ENCODE measurements at regions not wholly inside any gene's neighbourhood (a gene's known extent, or its start where the extent isn't known, plus 50 kb on each side); places are given as distances from the start of the nearest gene placed in this dataset.
"Not testable (repeated sequence)": the region's sequence is repeated elsewhere in the genome, so short reads cannot be mapped to it uniquely, and the experiment has no call there.

- WGBS (ENCODE audit: insufficient coverage), result no CpG with 5 or more reads among the region's 2 CpGs
- ATAC-seq (replicated peaks in 1 of 4), result no peak
- Mint-ChIP-seq H3K4me3 (no peak overlapping the region), H3K9me3 (peaks cover 4 to 26% (median 15%) of the 10 kb centered on the region in 3 donors), H3K27me3 (no peaks in the 10 kb centered on the region), H3K36me3 (no peaks in the 10 kb centered on the region), H3K27ac (no peak overlapping the region), H3K4me1 (no peaks in the 10 kb centered on the region)
- H3K36me3 ChIP-seq (ENCODE audit: control insufficient read depth in 2 of 2, extremely low read depth in 1 of 2, insufficient read depth in 1 of 2, low read length in 1 of 2), result no peaks in the 10 kb centered on the region
- DNase-seq, result no peak
- CTCF ChIA-PET, result no interaction called here
- no peak overlapping the region for H3K4me3 ChIP-seq (ENCODE audit: control insufficient read depth in 1 of 2, extremely low read depth in 1 of 2, low read length in 1 of 2)
- no peaks in the 10 kb centered on the region for H3K4me1 ChIP-seq (ENCODE audit: control insufficient read depth in 1 of 2, extremely low read depth in 1 of 2, insufficient read depth in 2 of 2, low read length in 2 of 2)
- H3K27ac ChIP-seq (ENCODE audit: low read length), result no peak overlapping the region
- no peaks in the 10 kb centered on the region for H3K9me3 ChIP-seq
- H3K27me3 ChIP-seq (replicated peaks in 1 of 2; ENCODE audit: control insufficient read depth in 2 of 2, extremely low read depth in 1 of 2, insufficient read depth in 2 of 2, low read length in 1 of 2), result no peaks in the 10 kb centered on the region
- POLR2A ChIA-PET, result no interaction called here
Observed at GRCh38 chr12:38516418-38516817, 199.8 kb downstream of the ALG10B start.

- CTCF ChIA-PET, result no interaction called here
Observed at GRCh38 chr12:38523920-38524319, 207.3 kb downstream of the ALG10B start.

GRCh38 chr12:38527631-38528030 lies 211.1 kb downstream of the ALG10B start:
- Histone ChIP-seq H3K36me3 (ENCODE audit: control insufficient read depth in 2 of 2, extremely low read depth in 1 of 2, insufficient read depth in 1 of 2, low read length in 1 of 2) (no peaks in the 10 kb centered on the region), H3K27ac (ENCODE audit: low read length) (no peak overlapping the region), H3K4me3 (ENCODE audit: control insufficient read depth in 1 of 2, extremely low read depth in 1 of 2, low read length in 1 of 2) (no peak overlapping the region), H3K27me3 (replicated peaks in 1 of 2; ENCODE audit: control insufficient read depth in 2 of 2, extremely low read depth in 1 of 2, insufficient read depth in 2 of 2, low read length in 1 of 2) (no peaks in the 10 kb centered on the region), H3K4me1 (ENCODE audit: control insufficient read depth in 1 of 2, extremely low read depth in 1 of 2, insufficient read depth in 2 of 2, low read length in 2 of 2) (no peaks in the 10 kb centered on the region), H3K9me3 (peaks cover 2% of the 10 kb centered on the region)
- Mint-ChIP-seq H3K36me3 (no peaks in the 10 kb centered on the region), H3K4me3 (no peak overlapping the region), H3K4me1 (no peaks in the 10 kb centered on the region), H3K9me3 (peaks cover 2 to 10% (median 7%) of the 10 kb centered on the region in 3 donors), H3K27ac (no peak overlapping the region), H3K27me3 (no peaks in the 10 kb centered on the region)
- ChIA-PET POLR2A (no interaction called here), CTCF (no interaction called here)
- DNase-seq (no peak), ATAC-seq (replicated peaks in 1 of 4) (no peak)
- WGBS (ENCODE audit: insufficient coverage), result no CpG with 5 or more reads among the region's 4 CpGs

More at GRCh38 chr12:38523920-38524319, 207.3 kb downstream of the ALG10B start:
- Histone ChIP-seq H3K9me3 (no peaks in the 10 kb centered on the region), H3K36me3 (ENCODE audit: control insufficient read depth in 2 of 2, extremely low read depth in 1 of 2, insufficient read depth in 1 of 2, low read length in 1 of 2) (no peaks in the 10 kb centered on the region), H3K27me3 (replicated peaks in 1 of 2; ENCODE audit: control insufficient read depth in 2 of 2, extremely low read depth in 1 of 2, insufficient read depth in 2 of 2, low read length in 1 of 2) (no peaks in the 10 kb centered on the region), H3K4me3 (ENCODE audit: control insufficient read depth in 1 of 2, extremely low read depth in 1 of 2, low read length in 1 of 2) (no peak overlapping the region), H3K4me1 (ENCODE audit: control insufficient read depth in 1 of 2, extremely low read depth in 1 of 2, insufficient read depth in 2 of 2, low read length in 2 of 2) (no peaks in the 10 kb centered on the region), H3K27ac (ENCODE audit: low read length) (no peak overlapping the region)
- H3K4me1 Mint-ChIP-seq, result no peaks in the 10 kb centered on the region
- no peak overlapping the region for H3K4me3 Mint-ChIP-seq
- H3K27me3 Mint-ChIP-seq, result no peaks in the 10 kb centered on the region
- peaks cover 6 to 13% (median 10%) of the 10 kb centered on the region in 3 donors for H3K9me3 Mint-ChIP-seq
- DNase-seq (no peak), ATAC-seq (replicated peaks in 1 of 4) (no peak)
- no peaks in the 10 kb centered on the region for H3K36me3 Mint-ChIP-seq
- POLR2A ChIA-PET, result no interaction called here
- H3K27ac Mint-ChIP-seq, result no peak overlapping the region

- ChIA-PET POLR2A (no interaction called here), CTCF (no interaction called here)
- H3K36me3 ChIP-seq (ENCODE audit: control insufficient read depth in 2 of 2, extremely low read depth in 1 of 2, insufficient read depth in 1 of 2, low read length in 1 of 2), result no peaks in the 10 kb centered on the region
- DNase-seq (no peak), ATAC-seq (replicated peaks in 1 of 4) (no peak)
- 100% methylated on average over 1 of the region's 1 CpG for WGBS (ENCODE audit: insufficient coverage)
- H3K4me3 Mint-ChIP-seq, result no peak overlapping the region
- H3K4me1 ChIP-seq (ENCODE audit: control insufficient read depth in 1 of 2, extremely low read depth in 1 of 2, insufficient read depth in 2 of 2, low read length in 2 of 2), result no peaks in the 10 kb centered on the region
- no peak overlapping the region for H3K4me3 ChIP-seq (ENCODE audit: control insufficient read depth in 1 of 2, extremely low read depth in 1 of 2, low read length in 1 of 2)
- H3K9me3 Mint-ChIP-seq, result peaks cover 2 to 10% (median 7%) of the 10 kb centered on the region in 3 donors
- no peaks in the 10 kb centered on the region for H3K27me3 Mint-ChIP-seq
- H3K9me3 ChIP-seq, result peaks cover 2% of the 10 kb centered on the region
- no peak overlapping the region for H3K27ac ChIP-seq (ENCODE audit: low read length)
- H3K27me3 ChIP-seq (replicated peaks in 1 of 2; ENCODE audit: control insufficient read depth in 2 of 2, extremely low read depth in 1 of 2, insufficient read depth in 2 of 2, low read length in 1 of 2), result no peaks in the 10 kb centered on the region
- H3K4me1 Mint-ChIP-seq, result no peaks in the 10 kb centered on the region
- H3K36me3 Mint-ChIP-seq, result no peaks in the 10 kb centered on the region
- H3K27ac Mint-ChIP-seq, result no peak overlapping the region
Observed at GRCh38 chr12:38528527-38528926, 212.0 kb downstream of the ALG10B start.

GRCh38 chr12:38529281-38529680 lies 212.7 kb downstream of the ALG10B start:
- H3K4me1 ChIP-seq (ENCODE audit: control insufficient read depth in 1 of 2, extremely low read depth in 1 of 2, insufficient read depth in 2 of 2, low read length in 2 of 2); H3K4me3 ChIP-seq (ENCODE audit: control insufficient read depth in 1 of 2, extremely low read depth in 1 of 2, low read length in 1 of 2); H3K27ac ChIP-seq (ENCODE audit: low read length); POLR2A ChIA-PET; H3K27me3 Mint-ChIP-seq; CTCF ChIA-PET; H3K27me3 ChIP-seq (replicated peaks in 1 of 2; ENCODE audit: control insufficient read depth in 2 of 2, extremely low read depth in 1 of 2, insufficient read depth in 2 of 2, low read length in 1 of 2); H3K36me3 Mint-ChIP-seq; H3K27ac Mint-ChIP-seq; H3K4me1 Mint-ChIP-seq; H3K36me3 ChIP-seq (ENCODE audit: control insufficient read depth in 2 of 2, extremely low read depth in 1 of 2, insufficient read depth in 1 of 2, low read length in 1 of 2); H3K4me3 Mint-ChIP-seq; ATAC-seq (replicated peaks in 1 of 4); H3K9me3 ChIP-seq; DNase-seq: not testable (repeated sequence)
- peaks cover 5 to 18% (median 10%) of the 10 kb centered on the region in 3 donors for H3K9me3 Mint-ChIP-seq
- WGBS (ENCODE audit: insufficient coverage), result no CpG with 5 or more reads among the region's 3 CpGs

- H3K4me1 Mint-ChIP-seq, result no peaks in the 10 kb centered on the region
Observed at GRCh38 chr12:38538319-38538718, 221.7 kb downstream of the ALG10B start.

GRCh38 chr12:38540156-38540555 lies 223.6 kb downstream of the ALG10B start:
- Histone ChIP-seq H3K27me3 (replicated peaks in 1 of 2; ENCODE audit: control insufficient read depth in 2 of 2, extremely low read depth in 1 of 2, insufficient read depth in 2 of 2, low read length in 1 of 2) (no peaks in the 10 kb centered on the region), H3K4me3 (ENCODE audit: control insufficient read depth in 1 of 2, extremely low read depth in 1 of 2, low read length in 1 of 2) (no peak overlapping the region), H3K36me3 (ENCODE audit: control insufficient read depth in 2 of 2, extremely low read depth in 1 of 2, insufficient read depth in 1 of 2, low read length in 1 of 2) (no peaks in the 10 kb centered on the region), H3K27ac (ENCODE audit: low read length) (no peak overlapping the region), H3K9me3 (no peaks in the 10 kb centered on the region), H3K4me1 (ENCODE audit: control insufficient read depth in 1 of 2, extremely low read depth in 1 of 2, insufficient read depth in 2 of 2, low read length in 2 of 2) (no peaks in the 10 kb centered on the region)
- DNase-seq, result no peak
- H3K4me1 Mint-ChIP-seq, result no peaks in the 10 kb centered on the region
- H3K36me3 Mint-ChIP-seq, result no peaks in the 10 kb centered on the region
- POLR2A ChIA-PET, result no interaction called here
- 86% methylated on average over 1 of the region's 1 CpG for WGBS (ENCODE audit: insufficient coverage)
- peaks cover 9 to 27% (median 13%) of the 10 kb centered on the region in 3 donors for H3K9me3 Mint-ChIP-seq
- no peak overlapping the region for H3K4me3 Mint-ChIP-seq
- H3K27ac Mint-ChIP-seq, result no peak overlapping the region
- ATAC-seq (replicated peaks in 1 of 4), result no peak
- CTCF ChIA-PET, result no interaction called here
- no peaks in the 10 kb centered on the region for H3K27me3 Mint-ChIP-seq

More at GRCh38 chr12:38538319-38538718, 221.7 kb downstream of the ALG10B start:
- CTCF ChIA-PET, result no interaction called here
- 60% methylated on average over 4 of the region's 4 CpGs for WGBS (ENCODE audit: insufficient coverage)
- Mint-ChIP-seq H3K27me3 (no peaks in the 10 kb centered on the region), H3K9me3 (peaks cover 18 to 34% (median 30%) of the 10 kb centered on the region in 3 donors), H3K27ac (no peak overlapping the region), H3K36me3 (no peaks in the 10 kb centered on the region), H3K4me3 (no peak overlapping the region)
- ATAC-seq (replicated peaks in 1 of 4) (no peak), DNase-seq (no peak)
- Histone ChIP-seq H3K9me3 (no peaks in the 10 kb centered on the region), H3K27me3 (replicated peaks in 1 of 2; ENCODE audit: control insufficient read depth in 2 of 2, extremely low read depth in 1 of 2, insufficient read depth in 2 of 2, low read length in 1 of 2) (no peaks in the 10 kb centered on the region), H3K36me3 (ENCODE audit: control insufficient read depth in 2 of 2, extremely low read depth in 1 of 2, insufficient read depth in 1 of 2, low read length in 1 of 2) (no peaks in the 10 kb centered on the region), H3K4me3 (ENCODE audit: control insufficient read depth in 1 of 2, extremely low read depth in 1 of 2, low read length in 1 of 2) (no peak overlapping the region), H3K27ac (ENCODE audit: low read length) (no peak overlapping the region), H3K4me1 (ENCODE audit: control insufficient read depth in 1 of 2, extremely low read depth in 1 of 2, insufficient read depth in 2 of 2, low read length in 2 of 2) (no peaks in the 10 kb centered on the region)
- POLR2A ChIA-PET, result no interaction called here

Measured in T-cell (primary cell).